ENCODE measurements at regions not wholly inside any gene's neighbourhood (a gene's known extent, or its start where the extent isn't known, plus 50 kb on each side); places are given as distances from the start of the nearest gene placed in this dataset.

DNA sequence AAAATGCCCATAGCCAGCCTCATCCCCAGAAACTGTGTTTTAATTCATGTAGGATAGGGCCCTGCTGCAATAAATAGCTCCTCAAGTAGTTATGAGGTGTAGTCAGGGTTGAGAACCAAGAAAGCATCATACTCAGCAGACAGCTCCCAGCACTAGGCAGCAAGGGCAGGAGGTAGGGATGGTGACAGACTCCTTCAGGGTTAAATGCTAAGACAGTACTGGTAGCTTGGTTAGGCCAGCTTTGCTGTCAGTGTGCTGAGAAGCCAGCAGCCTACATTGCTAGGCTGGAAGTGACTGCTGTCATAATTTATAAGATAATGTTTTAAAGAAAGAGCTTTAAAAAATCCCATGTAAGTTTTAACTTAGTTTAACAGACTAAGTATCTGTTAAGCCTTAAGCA, 113.9 kb upstream of the IMMP2L start:
- TF ChIP-seq, protein P1, sequence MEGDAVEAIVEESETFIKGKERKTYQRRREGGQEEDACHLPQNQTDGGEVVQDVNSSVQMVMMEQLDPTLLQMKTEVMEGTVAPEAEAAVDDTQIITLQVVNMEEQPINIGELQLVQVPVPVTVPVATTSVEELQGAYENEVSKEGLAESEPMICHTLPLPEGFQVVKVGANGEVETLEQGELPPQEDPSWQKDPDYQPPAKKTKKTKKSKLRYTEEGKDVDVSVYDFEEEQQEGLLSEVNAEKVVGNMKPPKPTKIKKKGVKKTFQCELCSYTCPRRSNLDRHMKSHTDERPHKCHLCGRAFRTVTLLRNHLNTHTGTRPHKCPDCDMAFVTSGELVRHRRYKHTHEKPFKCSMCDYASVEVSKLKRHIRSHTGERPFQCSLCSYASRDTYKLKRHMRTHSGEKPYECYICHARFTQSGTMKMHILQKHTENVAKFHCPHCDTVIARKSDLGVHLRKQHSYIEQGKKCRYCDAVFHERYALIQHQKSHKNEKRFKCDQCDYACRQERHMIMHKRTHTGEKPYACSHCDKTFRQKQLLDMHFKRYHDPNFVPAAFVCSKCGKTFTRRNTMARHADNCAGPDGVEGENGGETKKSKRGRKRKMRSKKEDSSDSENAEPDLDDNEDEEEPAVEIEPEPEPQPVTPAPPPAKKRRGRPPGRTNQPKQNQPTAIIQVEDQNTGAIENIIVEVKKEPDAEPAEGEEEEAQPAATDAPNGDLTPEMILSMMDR (IDR thresholded peaks at IDR 0.05), result no peak
- no peak for TF ChIP-seq POLR2A (IDR thresholded peaks at IDR 0.05)
- no peak for DNase-seq
- Histone ChIP-seq H3K4me3 (no peak overlapping the region), H3K27me3 (no peaks in the 10 kb centered on the region), H3K9me3 (no peaks in the 10 kb centered on the region), H3K27ac (no peak overlapping the region), H3K4me1 (no peaks in the 10 kb centered on the region), H3K36me3 (no peaks in the 10 kb centered on the region)
- no peak for ATAC-seq
- intact Hi-C loops (cut with DNase I), result no loop called here

DNA sequence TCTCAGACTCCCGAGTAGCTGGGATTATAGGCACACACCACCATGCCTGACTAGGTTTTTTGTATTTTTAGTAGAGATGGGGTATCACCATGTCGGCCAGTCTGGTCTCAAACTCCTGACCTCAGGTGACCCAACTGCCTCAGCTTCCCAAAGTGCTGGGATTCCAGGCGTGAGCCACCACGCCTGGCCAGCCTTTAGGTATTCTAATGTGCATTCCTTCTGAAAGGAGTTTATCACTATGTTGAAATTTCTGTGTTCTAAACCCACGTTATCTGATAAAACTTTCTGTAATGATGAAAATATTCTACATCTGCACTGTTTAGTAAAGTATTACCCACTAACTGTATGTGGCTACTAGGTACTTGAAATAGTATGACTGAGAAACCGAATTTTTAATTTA, 110.6 kb upstream of the IMMP2L start:
- TF ChIP-seq, protein P1 (IDR thresholded peaks at IDR 0.05), result no peak
- TF ChIP-seq POLR2A (IDR thresholded peaks at IDR 0.05), result no peak
- DNase-seq, result no peak
- intact Hi-C loops (cut with DNase I), result no loop called here

DNA sequence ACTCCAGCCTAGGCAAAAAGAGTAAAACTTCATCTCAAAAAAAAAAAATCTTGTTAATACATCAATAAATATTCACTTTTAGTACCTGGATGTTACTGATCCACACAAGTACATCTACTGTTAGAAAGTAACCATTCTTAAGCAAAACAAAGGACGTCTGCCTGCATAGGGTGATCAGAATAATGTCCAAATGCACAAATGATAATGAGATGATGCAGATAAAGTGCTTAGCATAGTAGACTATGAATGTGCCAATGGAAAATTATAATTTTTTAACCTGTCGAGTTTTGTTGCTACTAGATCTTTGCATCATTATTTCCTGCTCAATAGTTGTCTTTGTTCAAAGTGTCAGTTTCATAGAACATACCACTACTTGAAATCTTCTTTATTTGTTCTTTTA, 109.6 kb upstream of the IMMP2L start:
- Histone ChIP-seq H3K4me3 (no peak overlapping the region), H3K4me1 (no peaks in the 10 kb centered on the region), H3K36me3 (no peaks in the 10 kb centered on the region), H3K27me3 (no peaks in the 10 kb centered on the region), H3K9me3 (no peaks in the 10 kb centered on the region), H3K27ac (no peak overlapping the region)
- no peak for ATAC-seq
- TF ChIP-seq POLR2A (IDR thresholded peaks at IDR 0.05), result no peak
- TF ChIP-seq, protein P1 (IDR thresholded peaks at IDR 0.05), result no peak
- 64% methylated on average over 2 of the region's 2 CpGs for WGBS (ENCODE audit: insufficient coverage, low coverage, low lambda C conversion rate, missing lambda C conversion rate)
- DNase-seq, result no peak
- intact Hi-C loops (cut with DNase I), result no loop called here

More for the DNA sequence above, 110.6 kb upstream of the IMMP2L start:
- no peak for ATAC-seq
- no peaks in the 10 kb centered on the region for H3K36me3 ChIP-seq
- no peak overlapping the region for H3K27ac ChIP-seq
- H3K4me3 ChIP-seq, result no peak overlapping the region
- 35% methylated on average over 5 of the region's 6 CpGs for WGBS (ENCODE audit: insufficient coverage, low coverage, low lambda C conversion rate, missing lambda C conversion rate)
- H3K9me3 ChIP-seq, result no peaks in the 10 kb centered on the region
- no peaks in the 10 kb centered on the region for H3K27me3 ChIP-seq
- H3K4me1 ChIP-seq, result no peaks in the 10 kb centered on the region

DNA sequence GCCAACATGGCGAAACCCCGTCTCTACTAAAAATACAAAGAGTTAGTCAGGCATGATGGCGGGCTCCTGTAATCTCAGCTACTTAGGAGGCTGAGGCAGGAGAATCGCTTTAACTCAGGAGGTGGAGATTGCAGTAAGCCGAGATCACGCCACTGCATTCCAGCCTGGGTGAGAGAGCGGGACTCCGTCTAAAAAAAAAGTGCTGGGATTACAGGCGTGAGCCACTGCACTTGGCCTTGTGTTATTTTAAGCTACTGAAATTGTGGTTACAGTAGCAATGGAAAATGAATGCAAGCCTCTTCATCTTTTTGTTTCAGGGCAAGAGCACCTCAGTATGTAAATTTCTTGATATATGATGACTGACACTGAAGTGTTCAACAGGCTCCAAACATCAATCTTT, 106.4 kb upstream of the IMMP2L start:
- TF ChIP-seq, protein P1 (IDR thresholded peaks at IDR 0.05), result no peak
- TF ChIP-seq POLR2A (IDR thresholded peaks at IDR 0.05), result no peak
- no peak for ATAC-seq
- no peak for DNase-seq
- Histone ChIP-seq H3K9me3 (no peaks in the 10 kb centered on the region), H3K27ac (no peak overlapping the region), H3K36me3 (no peaks in the 10 kb centered on the region), H3K4me1 (no peaks in the 10 kb centered on the region), H3K4me3 (no peak overlapping the region), H3K27me3 (no peaks in the 10 kb centered on the region)
- intact Hi-C loops (cut with DNase I), result no loop called here
- WGBS (ENCODE audit: insufficient coverage, low coverage, low lambda C conversion rate, missing lambda C conversion rate), result 89% methylated on average over 7 of the region's 9 CpGs

DNA sequence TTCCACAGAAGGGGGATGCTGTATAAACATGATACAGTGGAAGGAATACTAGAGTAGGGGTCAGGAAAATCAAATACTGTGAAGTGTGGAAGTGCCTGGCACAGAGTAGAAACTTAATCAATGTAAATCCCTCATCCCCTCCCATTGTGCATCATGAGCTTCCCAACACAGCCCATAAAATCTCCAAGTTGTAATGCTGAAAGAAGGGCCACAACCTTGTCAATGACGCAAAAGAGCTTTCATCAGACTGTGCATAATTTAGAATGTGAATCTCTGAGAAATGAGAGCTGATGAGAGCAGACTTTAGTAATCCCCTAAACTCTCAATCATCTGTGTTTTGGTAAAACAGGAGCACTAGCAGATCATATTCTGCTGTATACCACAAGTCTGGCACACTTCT, 105.2 kb upstream of the IMMP2L start:
- H3K27me3 ChIP-seq, result no peaks in the 10 kb centered on the region
- TF ChIP-seq, protein P1 (IDR thresholded peaks at IDR 0.05), result no peak
- TF ChIP-seq POLR2A (IDR thresholded peaks at IDR 0.05), result no peak
- no peaks in the 10 kb centered on the region for H3K9me3 ChIP-seq
- 71% methylated on average over 1 of the region's 1 CpG for WGBS (ENCODE audit: insufficient coverage, low coverage, low lambda C conversion rate, missing lambda C conversion rate)
- intact Hi-C loops (cut with DNase I), result no loop called here
- H3K27ac ChIP-seq, result no peak overlapping the region
- H3K4me1 ChIP-seq, result no peaks in the 10 kb centered on the region
- no peak overlapping the region for H3K4me3 ChIP-seq
- ATAC-seq (no peak), DNase-seq (no peak)
- no peaks in the 10 kb centered on the region for H3K36me3 ChIP-seq

Data from right lobe of liver (tissue), 6 donors.